HCT116 (cell line): ENCODE measurements at regions not wholly inside any gene's neighbourhood (a gene's known extent, or its start where the extent isn't known, plus 50 kb on each side); places are given as distances from the start of the nearest gene placed in this dataset.

Experiments
- ATAC-seq: fragments of 200-7000 bp; cut with Tn5 transposase; 2 replicates; pipeline ENCODE4 v1.9.1; 2020; ENCODE audit warnings: mild to moderate bottlenecking, moderate library complexity
- BruUV-seq: library from RNA; stranded (reverse); fragments of 400-500 nt; replicated peaks from 2 replicates; lab custom pipeline; 2021; lab: Mats Ljungman, UMichigan
- CTCF ChIA-PET: fragments of 300-600 bp; sonication (Branson Sonifier 250); formaldehyde crosslinking; loops from one replicate; lab custom pipeline; 2021; ENCODE audit warnings: antibody characterized with exemption; lab: Charles Lee
- POLR2A ChIA-PET: fragments of 300-600, 350-600 bp; sonication (Branson Sonifier 250); formaldehyde crosslinking; loops from one replicate; lab custom pipeline; 2021; ENCODE audit warnings: antibody characterized with exemption; lab: Charles Lee
- RAD21 ChIA-PET, 2 experiments: fragments of 300-600 bp; sonication (Branson Sonifier 250); formaldehyde crosslinking; loops; one replicate each; lab custom pipeline; 2023; ENCODE audit warnings: low total read pairs in 2 of 2; ENCODE audit not compliant: uncharacterized antibody in 2 of 2, unreplicated experiment in 2 of 2, low non-redundant PET in 1 of 2; lab: Charles Lee
- DNase-seq: peaks from one replicate; pipeline ENCODE4 v3.0.0-alpha.2; 2010; ENCODE audit warnings: low read depth, low spot score
- H2AFZ ChIP-seq: fragments of 200-600 bp; shearing (Covaris generic), sonication (generic); 2 replicates; pipeline ENCODE4 v1.6.1; 2017; ENCODE audit warnings: low read depth, mixed run types, mixed read lengths, antibody characterized with exemption, low read length; ENCODE audit not compliant: poor library complexity, severe bottlenecking
- H3K27ac ChIP-seq: 2 replicates; pipeline ENCODE4 v1.5.1; 2012; ENCODE audit warnings: low read depth, low read length
- H3K27me3 ChIP-seq: fragments of 200-600 bp; sonication (generic); 2 replicates; pipeline ENCODE4 v1.6.1; 2016; ENCODE audit warnings: mixed run types, low read length, mixed read lengths; ENCODE audit not compliant: insufficient read depth
- H3K36me3 ChIP-seq, 2 experiments: fragments of 200-500 bp in 1 of 2; fragments of 200-600 bp in 1 of 2; sonication (Bioruptor generic) in 1 of 2; sonication (generic) in 1 of 2; 2 replicates each; pipeline versions ENCODE4 v1.5.1 to v1.6.1; 2014 to 2016; ENCODE audit warnings: low read length in 2 of 2, inconsistent platforms in 1 of 2, mixed read lengths in 1 of 2, mixed run types in 1 of 2; ENCODE audit not compliant: insufficient read depth in 2 of 2, control insufficient read depth in 1 of 2
- H3K4me1 ChIP-seq, 2 experiments: fragments of 200-600 bp in 1 of 2; sonication (generic) in 1 of 2; 2 replicates each; pipeline versions ENCODE4 v1.5.1 to v1.6.1; 2012 to 2017; ENCODE audit warnings: low read length in 2 of 2, inconsistent platforms in 1 of 2, mild to moderate bottlenecking in 1 of 2, mixed read lengths in 1 of 2, mixed run types in 1 of 2, moderate library complexity in 1 of 2; ENCODE audit not compliant: insufficient read depth in 2 of 2, control insufficient read depth in 1 of 2
- H3K4me2 ChIP-seq: fragments of 200-600 bp; sonication (generic); 2 replicates; pipeline ENCODE4 v1.6.1; 2017; ENCODE audit warnings: mixed run types, low read length, mixed read lengths
- H3K4me3 ChIP-seq, 2 experiments: fragments of 200-600 bp in 1 of 2; sonication (generic) in 1 of 2; replicated peaks in 1 of 2; 2 replicates each; pipeline ENCODE4 v1.5.1; 2011 to 2016; ENCODE audit warnings: low read length in 2 of 2, control low read depth in 1 of 2, low read depth in 1 of 2, mild to moderate bottlenecking in 1 of 2, mixed read lengths in 1 of 2, mixed run types in 1 of 2
- H3K79me2 ChIP-seq: fragments of 200-600 bp; sonication (generic); 2 replicates; pipeline ENCODE4 v1.6.1; 2017; ENCODE audit warnings: mild to moderate bottlenecking, mixed run types, low read length, moderate library complexity, mixed read lengths; ENCODE audit not compliant: insufficient read depth
- H3K9ac ChIP-seq: fragments of 200-600 bp; sonication (generic); 2 replicates; pipeline ENCODE4 v1.6.1; 2016; ENCODE audit warnings: low read length, mixed read lengths
- H3K9me2 ChIP-seq: fragments of 200-600 bp; sonication (generic), shearing (Covaris generic); 2 replicates; pipeline ENCODE4 v1.6.1; 2017; ENCODE audit warnings: mixed run types, mild to moderate bottlenecking, moderate library complexity; ENCODE audit not compliant: insufficient read depth
- H3K9me3 ChIP-seq, 2 experiments: fragments of 200-500 bp in 1 of 2; fragments of 200-600 bp in 1 of 2; sonication (Bioruptor generic) in 1 of 2; sonication (generic) in 1 of 2; 2 replicates each; pipeline ENCODE4 v1.6.1; 2014 to 2017; ENCODE audit warnings: low read length in 2 of 2, mixed read lengths in 2 of 2, inconsistent platforms in 1 of 2, low read depth in 1 of 2, mild to moderate bottlenecking in 1 of 2, mixed run types in 1 of 2, moderate library complexity in 1 of 2; ENCODE audit not compliant: control insufficient read depth in 1 of 2, insufficient read depth in 1 of 2
- H4K20me1 ChIP-seq: fragments of 200-600 bp; sonication (generic), shearing (Covaris generic); 2 replicates; pipeline ENCODE4 v1.6.1; 2017; ENCODE audit warnings: mixed run types, mild to moderate bottlenecking, moderate library complexity; ENCODE audit not compliant: insufficient read depth
- CBX3 ChIP-seq: IDR thresholded peaks from 2 replicates; pipeline ENCODE4 v1.6.1; 2012; ENCODE audit warnings: low read depth
- CEBPB ChIP-seq: IDR thresholded peaks from 2 replicates; pipeline ENCODE4 v1.6.1; 2012; ENCODE audit warnings: low read depth
- CTCF ChIP-seq, 3 experiments: fragments of 200-600 bp in 1 of 3; sonication (generic) in 1 of 3; IDR thresholded peaks in 2 of 3; conservative IDR thresholded peaks in 1 of 3; 2 replicates each; pipeline ENCODE4 v1.5.1; 2012 to 2017; ENCODE audit warnings: low read depth in 2 of 3, low read length in 2 of 3, antibody characterized with exemption in 1 of 3, borderline replicate concordance in 1 of 3, control low read depth in 1 of 3, mild to moderate bottlenecking in 1 of 3, mixed read lengths in 1 of 3, mixed run types in 1 of 3, moderate library complexity in 1 of 3; ENCODE audit not compliant: insufficient read depth in 1 of 3
- EGR1 ChIP-seq: IDR thresholded peaks from 2 replicates; pipeline ENCODE4 v1.6.1; 2012; ENCODE audit warnings: low read depth
- EZH2 ChIP-seq: fragments of 200-600 bp; sonication (generic); IDR thresholded peaks from 2 replicates; pipeline ENCODE4 v1.6.1; 2017; ENCODE audit warnings: antibody characterized with exemption, mixed run types
- FOSL1 ChIP-seq: IDR thresholded peaks from 2 replicates; pipeline ENCODE4 v1.6.1; 2012; ENCODE audit warnings: low read depth
- JUND ChIP-seq: IDR thresholded peaks from 2 replicates; pipeline ENCODE4 v1.6.1; 2012
- MAX ChIP-seq: IDR thresholded peaks from 2 replicates; pipeline ENCODE4 v1.6.1; 2012
- POLR2A ChIP-seq: IDR thresholded peaks from 2 replicates; pipeline ENCODE4 v1.7.0; 2011; ENCODE audit warnings: borderline replicate concordance; ENCODE audit not compliant: insufficient read depth, insufficient read length; ENCODE audit errors: extremely low read depth
- POLR2AphosphoS5 ChIP-seq: IDR thresholded peaks from 2 replicates; pipeline ENCODE4 v1.6.1; 2011; ENCODE audit warnings: mild to moderate bottlenecking, low read depth, low read length, moderate library complexity
- RAD21 ChIP-seq: IDR thresholded peaks from 2 replicates; pipeline ENCODE4 v1.6.1; 2012; ENCODE audit warnings: low read depth, mild to moderate bottlenecking
- SP1 ChIP-seq: IDR thresholded peaks from 2 replicates; pipeline ENCODE4 v1.6.1; 2012; ENCODE audit warnings: low read depth
- SRF ChIP-seq: IDR thresholded peaks from 2 replicates; pipeline ENCODE4 v1.6.1; 2012; ENCODE audit warnings: low read depth
- YY1 ChIP-seq: IDR thresholded peaks from 2 replicates; pipeline ENCODE4 v1.6.1; 2011; ENCODE audit warnings: low read length, low read depth, moderate library complexity, mild to moderate bottlenecking; ENCODE audit not compliant: insufficient replicate concordance; ENCODE audit errors: extremely low read depth
- ZFX ChIP-seq: fragments of 450-650 bp; IDR thresholded peaks from 2 replicates; pipeline ENCODE4 v1.6.1; 2017
- ZNF274 ChIP-seq: fragments of 200-500 bp; sonication (Bioruptor generic); IDR thresholded peaks from 2 replicates; pipeline ENCODE4 v1.6.1; 2014; ENCODE audit warnings: mild to moderate bottlenecking, low read depth, low read length, inconsistent platforms
- intact Hi-C: fragments of 100-400 bp; cut with micrococcal nuclease; formaldehyde crosslinking; loops from 2 replicates; pipeline ENCODE4 v1.10.0; 2022

- no peaks in the 10 kb centered on the region for H3K36me3 ChIP-seq
- no peaks in the 10 kb centered on the region for H4K20me1 ChIP-seq
- no peak overlapping the region for H3K4me3 ChIP-seq
- intact Hi-C loops, result no loop called here
- H3K9me2 ChIP-seq, result no peaks in the 10 kb centered on the region
- H2AFZ ChIP-seq, result no peak overlapping the region
- H3K9ac ChIP-seq, result no peak overlapping the region
- ChIA-PET POLR2A (no interaction called here), CTCF (no interaction called here)
- no peak for TF ChIP-seq CBX3
- no peak for TF ChIP-seq POLR2A
- TF ChIP-seq EZH2, result no peak
- TF ChIP-seq ZNF274, result no peak
- TF ChIP-seq POLR2AphosphoS5, result no peak
- no peak for TF ChIP-seq SP1
- TF ChIP-seq ZFX, result no peak
- TF ChIP-seq EGR1, result no peak
- no peak for TF ChIP-seq MAX
- no peak for TF ChIP-seq CEBPB
- no peak for TF ChIP-seq SRF
- TF ChIP-seq YY1, result no peak
- no peak for TF ChIP-seq FOSL1
- TF ChIP-seq JUND, result no peak
- no peak for TF ChIP-seq RAD21
- TF ChIP-seq, all 23 proteins: peak for 0
- H3K4me1 ChIP-seq, result peaks cover 14 to 23% of the 10 kb centered on the region in 2 experiments
- no TSS peak for BruUV-seq
- no peak for ATAC-seq
- H3K4me2 ChIP-seq, result no peak overlapping the region
- H3K27me3 ChIP-seq, result no peaks in the 10 kb centered on the region
- no peak overlapping the region for H3K27ac ChIP-seq
- no peak for DNase-seq
- no peaks in the 10 kb centered on the region for H3K9me3 ChIP-seq
- no peaks in the 10 kb centered on the region for H3K79me2 ChIP-seq
- RAD21 ChIA-PET, result no interaction called here
Measured at GRCh38 chr6:139886396-139886795, 511.9 kb upstream of the CITED2 start.

- ChIA-PET POLR2A (no interaction called here), CTCF (no interaction called here), RAD21 (no interaction called here)
- H3K79me2 ChIP-seq, result no peaks in the 10 kb centered on the region
- no peaks in the 10 kb centered on the region for H3K36me3 ChIP-seq
- DNase-seq, result no peak
- H3K9me2 ChIP-seq, result no peaks in the 10 kb centered on the region
- H3K27ac ChIP-seq, result no peak overlapping the region
- H2AFZ ChIP-seq, result no peak overlapping the region
- no peak overlapping the region for H3K4me3 ChIP-seq
- H3K4me2 ChIP-seq, result no peak overlapping the region
- TF ChIP-seq POLR2A (no peak), CTCF (IDR thresholded peaks at IDR 0.05 in 2 of 3, conservative IDR thresholded peaks at IDR 0.05 in 1 of 3; ENCODE audit: borderline replicate concordance in 1 of 3, insufficient read depth in 1 of 3, low read depth in 2 of 3, low read length in 2 of 3) (no peak)
- TF ChIP-seq, all 23 proteins: peak for 0
- intact Hi-C loops, result no loop called here
- ATAC-seq, result no peak
- H3K27me3 ChIP-seq, result no peaks in the 10 kb centered on the region
- H3K9ac ChIP-seq, result no peak overlapping the region
- H4K20me1 ChIP-seq, result no peaks in the 10 kb centered on the region
- H3K4me1 ChIP-seq, result peaks cover 14 to 23% of the 10 kb centered on the region in 2 experiments
- BruUV-seq, result no TSS peak
- H3K9me3 ChIP-seq, result no peaks in the 10 kb centered on the region
Measured at GRCh38 chr6:139885909-139886308, 511.5 kb upstream of the CITED2 start.
